H7 (cell line): ENCODE measurements at regions not wholly inside any gene's neighbourhood (a gene's known extent, or its start where the extent isn't known, plus 50 kb on each side); places are given as distances from the start of the nearest gene placed in this dataset.
A peak's percentile ranks its signal among the peaks of the same experiment; 100 is the strongest.

ENCODE experiments used
- DNase-seq: peaks from one replicate; pipeline ENCODE4 v3.0.0; 2012
- H3K27me3 ChIP-seq: 2 replicates; pipeline ENCODE4 v1.6.0; 2011; ENCODE audit warnings: mild to moderate bottlenecking, low read length; ENCODE audit not compliant: control insufficient read depth, insufficient read depth
- H3K36me3 ChIP-seq: replicated peaks from 2 replicates; pipeline ENCODE4 v1.5.1; 2011; ENCODE audit warnings: low read length; ENCODE audit not compliant: control insufficient read depth, insufficient read depth
- H3K4me3 ChIP-seq: 2 replicates; pipeline ENCODE4 v1.5.1; 2011; ENCODE audit warnings: low read depth, mild to moderate bottlenecking, control low read depth, low read length, moderate library complexity; ENCODE audit not compliant: insufficient read depth

DNA sequence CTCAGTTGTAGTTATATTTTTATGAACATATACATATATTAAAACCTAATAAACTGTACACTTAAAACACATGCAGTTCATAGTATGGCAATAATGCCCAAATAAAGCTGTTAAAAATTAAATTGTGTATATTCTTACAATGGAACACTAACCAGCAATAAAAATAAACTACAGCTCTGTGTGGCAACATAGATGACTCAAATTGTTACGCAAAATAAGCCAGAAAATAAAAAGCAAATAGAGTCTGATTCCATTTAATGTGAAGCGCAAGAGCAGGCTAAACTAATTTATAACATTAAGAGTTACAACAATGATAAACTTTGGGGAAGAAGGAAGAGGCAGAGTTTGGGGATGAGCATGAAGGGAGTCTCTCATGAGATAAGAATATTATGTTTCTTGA, 597.3 kb downstream of the TLE1 start:
- Histone ChIP-seq H3K36me3 (no peaks in the 10 kb centered on the region), H3K27me3 (no peaks in the 10 kb centered on the region), H3K4me3 (no peak overlapping the region)
- DNase-seq: no peak

DNA sequence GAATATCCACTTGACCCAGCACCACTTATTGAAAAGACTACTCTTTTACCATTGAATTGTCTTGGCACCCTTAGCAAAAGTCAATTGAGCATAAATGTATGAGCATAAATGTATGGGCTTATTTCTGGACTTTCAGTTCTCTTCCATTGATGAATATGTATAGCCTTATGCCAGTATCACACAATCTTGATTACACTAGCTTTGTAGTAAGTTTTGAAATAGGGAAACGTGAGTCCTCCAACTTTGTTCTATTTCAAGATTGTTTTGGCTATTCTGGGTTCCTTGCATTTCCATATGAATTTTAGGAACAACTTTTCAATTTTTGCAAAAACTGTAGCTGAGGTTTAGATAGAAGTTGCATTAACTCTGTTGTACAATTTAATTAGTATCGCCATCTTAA, 601.0 kb downstream of the TLE1 start:
- H3K27me3 ChIP-seq: no peaks in the 10 kb centered on the region
- no peak for DNase-seq
- H3K4me3 ChIP-seq: no peak overlapping the region
- no peaks in the 10 kb centered on the region for H3K36me3 ChIP-seq

DNA sequence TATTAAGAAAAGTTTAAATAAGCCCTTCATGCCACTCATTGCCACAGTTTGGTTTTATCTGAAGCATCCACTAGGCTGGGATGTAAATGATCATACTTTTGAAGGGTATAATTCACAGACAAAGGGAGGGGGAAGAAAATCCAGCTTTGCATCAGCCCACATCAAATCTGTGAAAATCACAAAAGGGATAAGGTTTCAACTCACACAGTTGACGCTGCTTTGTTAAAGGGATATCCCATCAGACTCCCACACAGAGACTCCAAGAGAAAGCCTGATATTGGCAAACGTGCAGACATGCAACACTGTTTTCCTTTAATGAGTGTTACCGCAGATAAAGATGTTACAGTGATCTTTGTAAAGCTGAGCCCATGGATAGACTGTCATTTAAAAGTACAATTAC, 602.9 kb downstream of the TLE1 start:
- Histone ChIP-seq H3K36me3 (no peaks in the 10 kb centered on the region), H3K27me3 (no peaks in the 10 kb centered on the region), H3K4me3 (no peak overlapping the region)
- no peak for DNase-seq

DNA sequence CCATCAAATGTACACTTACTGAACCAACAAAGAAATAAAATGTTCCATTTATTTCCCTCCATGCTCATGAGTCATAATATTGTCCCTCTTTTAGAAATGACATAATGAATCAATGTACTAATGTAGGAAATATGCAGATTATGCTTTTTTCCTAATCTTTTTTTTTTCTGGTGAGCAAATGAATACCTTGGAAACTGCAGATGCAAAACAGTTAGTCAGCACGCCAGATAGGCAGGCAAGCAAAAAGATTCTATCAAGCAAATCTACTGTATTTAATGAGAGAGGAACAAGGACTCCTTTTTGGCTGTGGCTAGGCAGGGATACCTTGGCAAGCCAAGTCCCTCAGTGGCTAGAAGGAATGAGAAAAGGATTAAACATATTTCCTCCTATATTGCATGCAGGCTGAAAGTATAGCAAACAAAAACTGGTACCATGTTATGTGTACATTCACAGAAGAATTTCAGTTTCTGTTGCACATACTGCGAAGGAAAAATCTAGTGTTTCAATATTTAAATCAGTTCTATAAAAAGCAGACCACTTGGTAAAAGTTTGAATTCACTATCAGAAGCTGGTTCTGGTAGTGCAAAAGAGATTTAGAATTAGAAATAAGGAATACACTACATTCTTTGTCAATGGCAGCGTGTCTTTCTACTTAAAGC, 605.4 kb downstream of the TLE1 start:
- Histone ChIP-seq H3K27me3 (no peaks in the 10 kb centered on the region), H3K4me3 (no peak overlapping the region), H3K36me3 (no peaks in the 10 kb centered on the region)
- DNase-seq: no peak

DNA sequence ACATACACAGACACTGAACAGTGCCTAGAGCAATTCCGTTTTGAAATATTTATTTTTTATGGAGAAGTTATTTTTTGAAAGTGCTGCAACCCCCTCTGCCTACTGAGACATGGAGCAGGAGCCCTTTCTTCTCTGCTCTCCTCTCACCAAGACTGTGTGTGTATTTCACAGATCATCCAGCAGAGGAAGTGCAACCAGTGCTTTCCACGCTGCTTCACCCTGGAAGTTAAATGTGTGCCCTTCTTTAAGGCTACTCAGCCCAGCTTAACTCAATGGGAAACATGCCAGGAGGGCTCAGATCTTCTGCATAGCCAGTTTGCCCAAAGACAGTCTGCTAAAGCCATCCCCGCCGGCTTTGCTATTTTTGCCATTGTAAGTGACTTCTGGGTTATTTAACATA, 606.3 kb downstream of the TLE1 start:
- peak; percentile 9 for DNase-seq
- Histone ChIP-seq H3K4me3 (no peak overlapping the region), H3K36me3 (no peaks in the 10 kb centered on the region), H3K27me3 (no peaks in the 10 kb centered on the region)

DNA sequence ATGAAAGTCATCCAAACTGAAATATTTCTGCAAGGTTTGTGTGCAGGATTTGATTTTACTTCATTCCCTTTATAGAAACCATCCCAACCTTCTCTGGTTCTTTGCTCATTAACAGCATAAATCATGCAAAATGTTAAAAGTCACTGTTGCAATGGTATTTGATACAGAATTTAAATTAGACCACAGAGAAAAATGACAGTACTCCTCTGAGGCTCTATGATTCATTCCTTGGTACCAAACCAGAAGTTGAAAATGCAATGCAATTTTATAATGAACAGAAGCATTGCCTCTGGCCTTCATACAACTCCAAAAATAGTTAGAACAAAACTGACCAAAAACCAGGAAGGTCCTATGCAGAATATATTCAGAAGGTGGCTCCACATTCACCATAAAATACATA, 607.1 kb downstream of the TLE1 start:
- H3K4me3 ChIP-seq: no peak overlapping the region
- H3K27me3 ChIP-seq: no peaks in the 10 kb centered on the region
- DNase-seq: no peak
- H3K36me3 ChIP-seq: no peaks in the 10 kb centered on the region

DNA sequence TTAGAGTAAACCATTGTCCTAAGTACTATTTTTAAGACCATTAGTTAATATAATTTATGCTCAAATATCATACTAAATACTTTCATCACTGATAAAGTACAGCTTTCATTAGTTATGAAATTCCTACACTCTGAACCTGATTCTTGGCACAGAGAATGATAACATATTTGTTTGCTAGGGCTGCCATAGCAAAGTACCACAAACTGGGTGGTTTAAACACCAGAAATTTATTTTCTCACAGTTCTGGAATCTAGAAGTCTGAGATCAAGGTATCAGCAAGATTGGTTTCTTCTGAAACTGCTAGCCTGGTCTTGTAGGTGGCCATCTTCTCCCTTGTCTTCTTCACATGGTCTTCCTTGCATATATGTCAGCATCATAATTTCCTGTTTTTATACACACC, 608.4 kb downstream of the TLE1 start:
- H3K36me3 ChIP-seq: no peaks in the 10 kb centered on the region
- no peaks in the 10 kb centered on the region for H3K27me3 ChIP-seq
- H3K4me3 ChIP-seq: no peak overlapping the region
- DNase-seq: no peak

DNA sequence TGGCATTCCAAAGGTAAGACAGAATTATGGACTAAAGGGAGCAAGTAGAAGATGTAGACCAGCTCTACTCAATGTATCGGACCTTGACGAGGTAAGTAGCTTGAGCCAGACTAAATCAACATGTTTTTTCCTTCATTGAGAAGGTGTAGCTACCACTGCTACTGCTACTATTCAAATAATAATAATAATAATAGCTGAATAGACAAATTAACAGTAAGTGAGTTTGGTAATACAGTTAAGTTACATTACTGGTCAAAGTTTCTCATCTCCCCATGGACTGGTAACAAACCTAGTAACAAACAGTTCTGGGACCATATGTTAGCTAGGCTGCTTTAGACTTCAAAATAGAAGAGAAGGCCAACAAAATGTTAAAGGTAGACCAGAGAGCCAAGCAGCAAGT, 609.2 kb downstream of the TLE1 start:
- no peaks in the 10 kb centered on the region for H3K36me3 ChIP-seq
- H3K4me3 ChIP-seq: no peak overlapping the region
- no peaks in the 10 kb centered on the region for H3K27me3 ChIP-seq
- no peak for DNase-seq

DNA sequence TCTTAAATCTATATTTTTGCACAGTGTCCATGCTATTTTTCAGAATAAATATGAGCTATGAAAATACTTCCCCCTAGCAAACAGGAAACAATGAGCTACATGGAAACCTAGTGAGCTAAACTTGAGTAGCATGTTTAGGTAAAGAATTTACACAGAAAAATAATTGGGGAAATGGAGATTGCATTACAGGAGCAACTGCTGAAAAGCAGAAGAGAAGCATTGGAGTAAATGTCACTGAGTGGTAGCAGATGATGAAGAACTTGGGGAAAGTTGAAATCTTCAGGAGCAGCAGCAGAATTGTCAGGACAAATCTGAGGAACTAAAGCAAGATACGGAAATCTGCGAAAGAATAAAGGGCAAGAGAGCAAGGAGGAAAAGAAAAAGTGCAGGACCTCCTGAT, 610.3 kb downstream of the TLE1 start:
- Histone ChIP-seq H3K36me3 (no peaks in the 10 kb centered on the region), H3K4me3 (no peak overlapping the region), H3K27me3 (no peaks in the 10 kb centered on the region)
- DNase-seq: no peak

DNA sequence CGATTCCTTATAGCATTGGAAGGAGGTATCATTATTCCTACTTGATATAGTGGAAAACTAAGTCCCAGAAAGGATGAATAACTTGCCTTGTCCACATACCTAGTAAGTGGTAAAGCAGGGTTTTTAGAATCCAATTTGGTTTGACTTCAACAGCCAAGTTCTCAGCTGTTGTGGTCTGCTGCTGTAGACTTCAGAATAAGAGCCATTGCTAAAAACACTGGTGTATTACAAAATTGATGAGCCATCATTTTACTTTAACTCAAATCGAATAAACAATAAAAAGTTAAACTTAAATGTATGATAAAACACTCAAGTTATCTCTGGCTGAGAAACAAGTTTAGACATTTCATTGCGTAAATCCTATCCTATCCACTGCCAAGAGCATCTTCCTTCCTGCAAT, 610.8 kb downstream of the TLE1 start:
- no peaks in the 10 kb centered on the region for H3K27me3 ChIP-seq
- no peaks in the 10 kb centered on the region for H3K36me3 ChIP-seq
- DNase-seq: no peak
- no peak overlapping the region for H3K4me3 ChIP-seq

DNA sequence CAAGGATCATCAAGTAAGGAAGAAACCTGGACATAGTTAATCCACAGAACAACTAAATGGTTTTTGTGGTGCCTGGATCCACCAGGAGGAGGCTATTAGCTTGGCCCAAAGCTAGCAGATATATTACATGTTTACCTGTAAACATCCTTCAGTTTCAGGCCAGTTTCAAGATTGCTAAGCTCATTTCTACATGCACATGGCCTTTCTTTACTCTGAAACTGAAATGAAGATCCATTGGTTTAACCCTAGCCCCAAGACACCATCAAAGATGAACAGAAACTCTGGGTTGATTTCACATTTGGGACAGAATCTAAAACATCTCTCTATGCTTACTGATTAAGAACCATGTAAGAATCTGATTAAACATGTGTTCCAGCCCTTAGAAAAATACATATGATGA, 611.8 kb downstream of the TLE1 start:
- DNase-seq: no peak
- Histone ChIP-seq H3K36me3 (no peaks in the 10 kb centered on the region), H3K27me3 (no peaks in the 10 kb centered on the region), H3K4me3 (no peak overlapping the region)

DNA sequence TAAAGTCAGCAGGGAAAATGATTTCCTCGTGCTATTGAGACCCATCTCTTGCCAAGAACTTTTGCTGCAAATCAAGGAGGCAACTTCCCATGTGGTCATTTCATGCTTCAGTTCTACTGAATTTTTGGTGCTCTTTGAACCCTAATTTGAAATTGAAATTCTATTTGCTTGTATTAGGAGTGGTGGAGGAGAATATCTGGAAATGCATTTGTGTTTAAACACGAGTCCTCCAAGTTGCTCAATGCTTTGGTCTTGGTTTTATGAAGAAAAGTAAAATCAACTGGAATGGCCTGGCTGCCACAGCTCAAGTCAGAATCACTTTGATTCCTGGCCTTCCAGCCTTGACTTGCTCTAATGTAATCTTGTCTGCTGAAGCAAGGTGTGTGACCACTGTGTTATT, 613.2 kb downstream of the TLE1 start:
- DNase-seq: no peak
- H3K36me3 ChIP-seq: no peaks in the 10 kb centered on the region
- no peaks in the 10 kb centered on the region for H3K27me3 ChIP-seq
- no peak overlapping the region for H3K4me3 ChIP-seq

DNA sequence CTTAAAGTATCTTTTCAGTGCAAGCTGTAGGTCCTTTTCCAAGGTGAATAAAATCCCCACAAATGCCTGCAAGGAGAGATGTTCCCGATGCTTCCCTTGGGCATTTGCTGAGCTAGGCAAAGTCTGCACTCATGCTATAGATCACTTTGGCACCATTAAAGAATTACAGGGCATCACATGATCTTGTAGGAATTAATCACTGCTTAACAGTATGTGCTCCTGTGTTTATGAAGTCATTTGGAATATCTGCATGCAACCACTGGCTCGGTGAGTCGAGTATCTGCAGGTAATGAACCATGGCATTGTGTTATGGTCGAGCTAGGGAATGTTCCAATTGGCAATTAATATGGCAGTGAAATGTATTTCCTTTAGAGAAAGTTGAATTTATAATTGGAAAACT, 615.1 kb downstream of the TLE1 start:
- no peak overlapping the region for H3K4me3 ChIP-seq
- H3K27me3 ChIP-seq: no peaks in the 10 kb centered on the region
- no peaks in the 10 kb centered on the region for H3K36me3 ChIP-seq
- DNase-seq: no peak

DNA sequence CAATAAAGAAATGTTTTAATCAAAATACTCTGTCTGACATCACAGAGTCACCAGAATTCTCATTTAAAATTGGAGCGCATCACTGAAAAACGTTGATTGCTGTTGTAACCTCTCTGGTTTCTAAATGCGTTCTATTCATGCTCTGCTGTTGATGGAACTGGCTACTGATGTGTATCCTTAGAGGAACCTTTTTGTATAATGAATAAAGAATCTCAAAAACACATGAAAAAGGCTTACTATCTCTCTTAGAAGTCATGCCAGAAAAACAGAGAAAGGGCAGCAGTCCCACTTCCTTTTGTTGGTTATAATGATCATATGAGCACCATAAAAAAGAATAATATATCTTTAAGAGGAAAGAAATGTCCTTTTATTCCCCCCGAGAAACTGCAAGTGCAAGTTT, 615.5 kb downstream of the TLE1 start:
- DNase-seq: no peak
- no peak overlapping the region for H3K4me3 ChIP-seq
- H3K27me3 ChIP-seq: no peaks in the 10 kb centered on the region
- H3K36me3 ChIP-seq: no peaks in the 10 kb centered on the region

DNA sequence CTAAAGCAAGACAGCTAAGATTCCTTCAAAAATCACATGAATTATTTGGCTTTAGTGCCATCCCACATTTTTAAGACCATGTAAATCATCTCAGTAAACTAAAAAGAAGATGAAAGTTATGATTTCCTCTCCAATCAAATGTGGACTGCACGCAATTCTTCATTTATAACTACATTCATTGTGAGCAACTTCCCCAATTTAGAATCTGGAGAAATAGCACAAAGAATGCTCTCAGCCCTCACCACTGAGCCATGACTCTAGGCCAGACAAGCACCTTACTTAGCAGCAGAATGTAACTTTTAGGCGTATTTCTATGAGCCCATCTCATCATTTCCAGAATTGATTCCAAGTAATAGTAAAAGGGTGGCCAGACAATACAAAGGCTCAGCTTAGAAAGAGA, 616.6 kb downstream of the TLE1 start:
- DNase-seq: no peak
- Histone ChIP-seq H3K4me3 (no peak overlapping the region), H3K36me3 (no peaks in the 10 kb centered on the region), H3K27me3 (no peaks in the 10 kb centered on the region)

DNA sequence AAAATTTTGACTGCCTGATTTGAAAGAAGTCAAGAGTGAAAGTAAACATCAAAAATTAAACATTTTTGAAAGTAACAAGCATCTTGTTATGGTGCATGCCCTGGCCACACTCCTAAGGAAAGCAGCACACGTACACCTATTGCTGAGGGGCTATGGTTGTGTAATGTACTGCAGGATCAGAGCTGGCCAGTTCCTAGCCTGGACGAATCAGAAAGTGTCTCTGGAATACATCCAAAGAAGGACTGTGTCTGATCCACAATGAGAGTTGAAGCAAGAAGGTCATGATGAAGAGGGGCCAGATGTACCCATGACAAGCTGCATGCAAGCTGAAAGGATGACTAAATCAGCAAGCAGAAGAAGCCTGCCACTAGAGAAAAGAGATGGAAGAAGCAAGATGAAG, 618.2 kb downstream of the TLE1 start:
- DNase-seq: no peak
- H3K27me3 ChIP-seq: no peaks in the 10 kb centered on the region
- H3K4me3 ChIP-seq: no peak overlapping the region

More for the DNA sequence above, 618.2 kb downstream of the TLE1 start:
- H3K36me3 ChIP-seq: no peaks in the 10 kb centered on the region
